PFSK-1 (cell line): ENCODE measurements at regions not wholly inside any gene's neighbourhood (a gene's known extent, or its start where the extent isn't known, plus 50 kb on each side); places are given as distances from the start of the nearest gene placed in this dataset.

Experiments used
- FOXP2 ChIP-seq: optimal IDR thresholded peaks from 2 replicates; pipeline ENCODE3; 2011; ENCODE audit warnings: borderline replicate concordance, control low read depth, inconsistent platforms; ENCODE audit not compliant: insufficient read depth; ENCODE audit errors: extremely low read length, extremely low read depth
- POLR2AphosphoS5 ChIP-seq: IDR thresholded peaks from 2 replicates; pipeline ENCODE4 v1.6.1; 2012; ENCODE audit warnings: low read depth, mild to moderate bottlenecking, control low read depth, low read length, moderate library complexity
- SIN3A ChIP-seq: IDR thresholded peaks from 2 replicates; pipeline ENCODE4 v1.6.1; 2012; ENCODE audit warnings: mild to moderate bottlenecking, low read length, moderate library complexity, borderline replicate concordance; ENCODE audit not compliant: insufficient read depth
- TAF1 ChIP-seq: IDR thresholded peaks from 2 replicates; pipeline ENCODE4 v1.6.1; 2012; ENCODE audit warnings: low read length, control low read depth, borderline replicate concordance; ENCODE audit not compliant: insufficient read depth
- TF ChIP-seq, protein P1 (sequence below), 2 experiments: IDR thresholded peaks; 2 replicates each; pipeline versions ENCODE4 v1.6.1 to v1.8.0; 2011 to 2012; ENCODE audit warnings: low read depth in 2 of 2, low read length in 2 of 2, control low read depth in 1 of 2, inconsistent platforms in 1 of 2, mild to moderate bottlenecking in 1 of 2, moderate library complexity in 1 of 2; ENCODE audit not compliant: insufficient read depth in 1 of 2

DNA sequence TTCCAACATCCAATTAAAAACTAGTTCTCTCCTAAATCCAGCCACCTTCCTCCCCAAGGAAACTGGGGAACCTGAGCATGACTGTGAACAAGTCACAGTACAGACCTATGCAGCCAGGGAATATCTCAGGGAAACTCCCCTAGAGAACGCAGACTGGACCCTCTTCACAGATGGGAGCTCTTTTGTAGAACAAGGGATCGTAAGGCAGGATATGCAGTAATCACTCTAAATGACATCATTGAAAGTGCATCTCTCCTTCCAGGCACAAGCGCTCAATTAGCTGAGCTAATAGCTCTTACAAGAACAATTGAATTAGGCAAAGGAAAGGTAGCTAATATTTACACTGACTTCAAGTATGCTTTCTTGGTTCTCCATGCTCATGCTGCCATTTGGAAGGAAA, 1331.7 kb downstream of the UQCRFS1 start:
- TF ChIP-seq TAF1 (no peak), FOXP2 (no peak), SIN3A (no peak), POLR2AphosphoS5 (no peak)
- TF ChIP-seq, protein P1, sequence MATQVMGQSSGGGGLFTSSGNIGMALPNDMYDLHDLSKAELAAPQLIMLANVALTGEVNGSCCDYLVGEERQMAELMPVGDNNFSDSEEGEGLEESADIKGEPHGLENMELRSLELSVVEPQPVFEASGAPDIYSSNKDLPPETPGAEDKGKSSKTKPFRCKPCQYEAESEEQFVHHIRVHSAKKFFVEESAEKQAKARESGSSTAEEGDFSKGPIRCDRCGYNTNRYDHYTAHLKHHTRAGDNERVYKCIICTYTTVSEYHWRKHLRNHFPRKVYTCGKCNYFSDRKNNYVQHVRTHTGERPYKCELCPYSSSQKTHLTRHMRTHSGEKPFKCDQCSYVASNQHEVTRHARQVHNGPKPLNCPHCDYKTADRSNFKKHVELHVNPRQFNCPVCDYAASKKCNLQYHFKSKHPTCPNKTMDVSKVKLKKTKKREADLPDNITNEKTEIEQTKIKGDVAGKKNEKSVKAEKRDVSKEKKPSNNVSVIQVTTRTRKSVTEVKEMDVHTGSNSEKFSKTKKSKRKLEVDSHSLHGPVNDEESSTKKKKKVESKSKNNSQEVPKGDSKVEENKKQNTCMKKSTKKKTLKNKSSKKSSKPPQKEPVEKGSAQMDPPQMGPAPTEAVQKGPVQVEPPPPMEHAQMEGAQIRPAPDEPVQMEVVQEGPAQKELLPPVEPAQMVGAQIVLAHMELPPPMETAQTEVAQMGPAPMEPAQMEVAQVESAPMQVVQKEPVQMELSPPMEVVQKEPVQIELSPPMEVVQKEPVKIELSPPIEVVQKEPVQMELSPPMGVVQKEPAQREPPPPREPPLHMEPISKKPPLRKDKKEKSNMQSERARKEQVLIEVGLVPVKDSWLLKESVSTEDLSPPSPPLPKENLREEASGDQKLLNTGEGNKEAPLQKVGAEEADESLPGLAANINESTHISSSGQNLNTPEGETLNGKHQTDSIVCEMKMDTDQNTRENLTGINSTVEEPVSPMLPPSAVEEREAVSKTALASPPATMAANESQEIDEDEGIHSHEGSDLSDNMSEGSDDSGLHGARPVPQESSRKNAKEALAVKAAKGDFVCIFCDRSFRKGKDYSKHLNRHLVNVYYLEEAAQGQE (IDR thresholded peaks at IDR 0.05; ENCODE audit: insufficient read depth in 1 of 2, low read depth in 2 of 2, low read length in 2 of 2), result no peak

DNA sequence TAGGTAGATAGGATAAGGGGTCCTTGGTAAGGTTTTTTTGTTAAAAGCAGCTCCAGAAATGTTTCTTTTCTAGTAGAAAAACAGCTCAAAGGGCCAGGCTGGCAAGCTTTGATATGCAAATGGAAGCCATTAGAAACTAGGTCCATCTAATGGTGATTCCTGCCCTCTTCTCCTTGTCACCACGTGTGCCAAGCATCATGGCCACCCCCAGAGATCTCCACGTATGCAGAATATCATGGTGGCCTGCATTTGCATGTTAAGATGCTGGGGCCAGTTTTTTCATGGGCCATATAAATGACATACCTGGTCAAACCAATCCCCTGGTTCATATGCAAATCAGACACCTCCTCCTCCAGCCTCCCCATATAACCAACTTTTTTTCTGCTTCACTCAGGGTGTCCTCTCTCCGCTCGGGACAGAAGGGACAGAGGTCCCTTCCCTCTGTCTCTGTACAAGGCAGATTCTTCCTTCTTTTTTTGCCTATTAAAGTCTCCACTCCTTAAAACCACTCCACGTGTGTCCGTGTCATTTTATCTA, 1335.9 kb downstream of the UQCRFS1 start:
- TF ChIP-seq FOXP2 (no peak), POLR2AphosphoS5 (no peak), SIN3A (no peak), TAF1 (no peak)
- TF ChIP-seq, protein P1 (IDR thresholded peaks at IDR 0.05; ENCODE audit: insufficient read depth in 1 of 2, low read depth in 2 of 2, low read length in 2 of 2), result no peak

DNA sequence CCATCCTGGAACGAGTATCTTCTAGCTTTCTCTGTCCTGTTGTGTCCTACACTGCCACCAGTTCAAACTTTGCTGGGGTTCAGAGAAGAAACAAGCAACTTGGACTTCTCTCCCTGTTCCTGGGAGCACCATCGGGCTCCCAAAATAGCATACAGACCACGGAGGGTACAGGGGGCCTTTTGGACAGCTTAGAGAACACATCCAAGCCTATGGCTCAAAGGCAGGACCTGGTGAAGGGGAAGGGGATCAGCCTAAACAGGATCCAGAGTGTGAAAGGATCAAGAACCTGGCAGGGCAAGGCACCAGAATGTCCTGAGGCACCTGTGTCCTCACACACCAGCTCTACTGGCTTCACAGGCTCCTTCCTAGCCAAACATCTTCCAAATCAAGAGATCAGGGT, 1336.5 kb downstream of the UQCRFS1 start:
- no peak for TF ChIP-seq SIN3A

DNA sequence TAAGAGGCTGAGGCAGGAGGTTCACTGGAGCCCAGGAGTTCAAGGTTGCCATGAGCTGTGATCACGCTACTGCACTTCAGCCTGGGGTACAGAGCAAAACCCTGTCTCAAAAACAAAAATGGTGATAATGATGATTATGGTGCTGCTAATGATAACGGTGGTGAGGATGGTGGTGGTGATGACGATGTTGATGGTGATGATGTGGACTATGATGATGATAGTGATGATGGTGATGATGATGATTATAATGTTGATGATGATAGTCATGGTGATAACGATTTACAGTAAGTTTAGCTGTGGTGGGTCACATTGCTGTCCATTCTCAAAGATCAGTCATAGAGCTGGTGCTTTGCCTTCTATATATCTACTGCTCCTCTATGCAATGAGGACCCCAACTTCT, 1340.6 kb downstream of the UQCRFS1 start:
- TF ChIP-seq FOXP2 (no peak), POLR2AphosphoS5 (no peak), SIN3A (no peak), TAF1 (no peak)
- TF ChIP-seq, protein P1 (IDR thresholded peaks at IDR 0.05; ENCODE audit: insufficient read depth in 1 of 2, low read depth in 2 of 2, low read length in 2 of 2), result no peak

DNA sequence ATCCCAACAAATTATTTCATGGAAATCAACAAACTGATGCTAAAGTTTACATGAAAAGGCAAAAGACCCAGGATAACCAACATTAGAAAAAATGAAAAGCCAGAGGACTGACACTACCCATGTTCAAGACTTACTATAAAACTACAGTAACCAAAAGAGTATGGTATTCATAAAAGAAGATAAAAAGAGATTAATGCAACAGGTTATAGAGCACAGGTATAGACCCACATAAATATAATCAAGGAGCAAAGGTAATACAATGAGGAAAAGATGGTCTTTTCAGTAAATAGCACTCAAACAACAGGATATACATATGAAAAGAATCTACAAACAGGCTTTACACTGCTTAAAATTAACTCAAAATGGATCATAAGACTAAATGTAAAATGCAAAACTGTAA, 1342.7 kb downstream of the UQCRFS1 start:
- TF ChIP-seq TAF1 (no peak), POLR2AphosphoS5 (no peak), SIN3A (no peak), FOXP2 (no peak)
- TF ChIP-seq, protein P1 (IDR thresholded peaks at IDR 0.05; ENCODE audit: insufficient read depth in 1 of 2, low read depth in 2 of 2, low read length in 2 of 2), result no peak

DNA sequence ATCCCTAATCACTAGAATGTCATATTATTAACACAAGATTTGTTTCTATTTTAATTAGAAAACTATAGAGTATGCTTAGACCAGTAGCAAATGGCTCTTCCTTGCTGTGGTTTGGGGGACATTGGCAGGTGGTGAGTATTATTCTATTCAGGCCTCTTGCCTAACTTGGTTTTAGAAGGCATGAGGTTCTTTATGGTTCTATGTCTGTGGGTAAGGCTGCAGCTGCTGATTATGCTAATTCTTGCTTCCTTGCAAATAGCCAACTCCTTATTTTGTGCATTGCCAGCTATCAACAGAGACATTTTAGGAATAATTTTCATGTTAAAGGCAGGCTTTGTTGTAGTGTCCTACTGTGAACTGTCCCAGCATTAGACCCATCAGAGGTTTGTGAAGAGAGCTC, 1344.9 kb downstream of the UQCRFS1 start:
- no peak for TF ChIP-seq SIN3A
- no peak for TF ChIP-seq POLR2AphosphoS5
- TF ChIP-seq, protein P1 (IDR thresholded peaks at IDR 0.05; ENCODE audit: insufficient read depth in 1 of 2, low read depth in 2 of 2, low read length in 2 of 2), result no peak
- TF ChIP-seq TAF1, result no peak
- no peak for TF ChIP-seq FOXP2
